ENCODE measurements at regions not wholly inside any gene's neighbourhood (a gene's known extent, or its start where the extent isn't known, plus 50 kb on each side); places are given as distances from the start of the nearest gene placed in this dataset.

GRCh38 chr2:111675419-111676194 lies 208.4 kb downstream of the ANAPC1 start:
- H3K4me3 ChIP-seq (replicated peaks in 1 of 2; ENCODE audit: low read depth in 1 of 2, low read length in 2 of 2), result no peak overlapping the region
- H3K27me3 ChIP-seq (ENCODE audit: insufficient read depth, low read length), result no peaks in the 10 kb centered on the region
- H3K36me3 ChIP-seq (ENCODE audit: control insufficient read depth in 1 of 2, insufficient read depth in 2 of 2, low read length in 2 of 2), result no peaks in the 10 kb centered on the region
- H3K4me2 ChIP-seq (ENCODE audit: low read length), result no peak overlapping the region
- no TSS peak for BruUV-seq (replicated peaks)
- RAD21 ChIA-PET (ENCODE audit: low non-redundant PET in 1 of 2, low total read pairs in 2 of 2, uncharacterized antibody in 2 of 2, unreplicated experiment in 2 of 2), result no interaction called here
- no peaks in the 10 kb centered on the region for H3K79me2 ChIP-seq (ENCODE audit: insufficient read depth, low read length)
- H3K9me2 ChIP-seq (ENCODE audit: insufficient read depth), result no peaks in the 10 kb centered on the region
- intact Hi-C loops (cut with micrococcal nuclease), result no loop called here
- no peaks in the 10 kb centered on the region for H3K4me1 ChIP-seq (ENCODE audit: control insufficient read depth in 1 of 2, insufficient read depth in 2 of 2, low read length in 2 of 2)
- no peak for ATAC-seq
- no peak overlapping the region for H2AFZ ChIP-seq (ENCODE audit: low read depth, low read length, poor library complexity, severe bottlenecking)
- CTCF ChIA-PET, result no interaction called here
- H3K27ac ChIP-seq (ENCODE audit: low read depth, low read length), result no peak overlapping the region
- no peaks in the 10 kb centered on the region for H3K9me3 ChIP-seq (ENCODE audit: control insufficient read depth in 1 of 2, insufficient read depth in 1 of 2, low read depth in 1 of 2, low read length in 2 of 2)
- TF ChIP-seq CBX3 (IDR thresholded peaks at IDR 0.05; ENCODE audit: low read depth), result no peak
- no peak for TF ChIP-seq REST (IDR thresholded peaks at IDR 0.05; ENCODE audit: low read depth)
- no peak for TF ChIP-seq EGR1 (IDR thresholded peaks at IDR 0.05; ENCODE audit: low read depth)
- no peak for TF ChIP-seq JUND (IDR thresholded peaks at IDR 0.05)
- no peak for TF ChIP-seq ZBTB33 (IDR thresholded peaks at IDR 0.05; ENCODE audit: extremely low read depth, insufficient replicate concordance, low read length)
- TF ChIP-seq, protein P1, sequence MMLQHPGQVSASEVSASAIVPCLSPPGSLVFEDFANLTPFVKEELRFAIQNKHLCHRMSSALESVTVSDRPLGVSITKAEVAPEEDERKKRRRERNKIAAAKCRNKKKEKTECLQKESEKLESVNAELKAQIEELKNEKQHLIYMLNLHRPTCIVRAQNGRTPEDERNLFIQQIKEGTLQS (IDR thresholded peaks at IDR 0.05), result no peak
- TF ChIP-seq TCF7L2 (IDR thresholded peaks at IDR 0.05; ENCODE audit: borderline replicate concordance, extremely low read depth, insufficient read depth, insufficient read length), result no peak
- TF ChIP-seq, protein P2, sequence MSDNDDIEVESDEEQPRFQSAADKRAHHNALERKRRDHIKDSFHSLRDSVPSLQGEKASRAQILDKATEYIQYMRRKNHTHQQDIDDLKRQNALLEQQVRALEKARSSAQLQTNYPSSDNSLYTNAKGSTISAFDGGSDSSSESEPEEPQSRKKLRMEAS (IDR thresholded peaks at IDR 0.05), result no peak
- no peak for TF ChIP-seq CEBPB (IDR thresholded peaks at IDR 0.05; ENCODE audit: low read depth)
- no peak for TF ChIP-seq ELF1 (IDR thresholded peaks at IDR 0.05; ENCODE audit: borderline replicate concordance, low read depth)
- TF ChIP-seq EZH2phosphoT487 (IDR thresholded peaks at IDR 0.05; ENCODE audit: borderline replicate concordance), result no peak
- TF ChIP-seq EZH2 (IDR thresholded peaks at IDR 0.05), result no peak
- no peak for TF ChIP-seq YY1 (IDR thresholded peaks at IDR 0.05; ENCODE audit: extremely low read depth, insufficient replicate concordance, low read depth, low read length)
- no peak for TF ChIP-seq ZNF274 (IDR thresholded peaks at IDR 0.05; ENCODE audit: low read depth, low read length)
- TF ChIP-seq SRF (IDR thresholded peaks at IDR 0.05; ENCODE audit: low read depth), result no peak
- no peak for TF ChIP-seq SIN3A (IDR thresholded peaks at IDR 0.05; ENCODE audit: low read depth)
- TF ChIP-seq SP1 (IDR thresholded peaks at IDR 0.05; ENCODE audit: low read depth), result no peak
- no peak for TF ChIP-seq FOSL1 (IDR thresholded peaks at IDR 0.05; ENCODE audit: low read depth)
- H4K20me1 ChIP-seq (ENCODE audit: insufficient read depth), result no peaks in the 10 kb centered on the region
- no peak for DNase-seq (ENCODE audit: low read depth, low spot score)
- H3K9ac ChIP-seq (ENCODE audit: low read length), result no peak overlapping the region
- POLR2A ChIA-PET, result no interaction called here

All from HCT116 (cell line).